SK-N-SH treated with all-trans-retinoic acid at 6 μM for 48 hours (cell line): ENCODE measurements at regions not wholly inside any gene's neighbourhood (a gene's known extent, or its start where the extent isn't known, plus 50 kb on each side); places are given as distances from the start of the nearest gene placed in this dataset.

Source experiments
- ATAC-seq: fragments of 200-7000 bp; cut with Tn5 transposase; 3 replicates; pipeline ENCODE4 v1.9.1; 2020; ENCODE audit warnings: mild to moderate bottlenecking, moderate library complexity
- ARNTL ChIP-seq: fragments of 450-650 bp; formaldehyde crosslinking; IDR thresholded peaks from 2 replicates; pipeline ENCODE4 v1.5.0; 2020; ENCODE audit warnings: low read depth, mild to moderate bottlenecking, moderate library complexity, borderline replicate concordance
- BACH2 ChIP-seq: fragments of 250-450 bp; sonication (Bioruptor Pico); IDR thresholded peaks from 2 replicates; pipeline ENCODE4 v1.9.0; 2021; ENCODE audit warnings: mild to moderate bottlenecking, borderline replicate concordance
- ESRRG ChIP-seq: fragments of 250-450 bp; sonication (Bioruptor Pico); IDR thresholded peaks from 2 replicates; pipeline ENCODE4 v1.6.1; 2021; ENCODE audit warnings: mild to moderate bottlenecking
- GLIS3 ChIP-seq: fragments of 250-450 bp; sonication (Bioruptor Pico); IDR thresholded peaks from 2 replicates; pipeline ENCODE4 v1.5.0; 2020; ENCODE audit warnings: mild to moderate bottlenecking, moderate library complexity
- ISL1 ChIP-seq: fragments of 250-450 bp; sonication (Bioruptor Pico); IDR thresholded peaks from 2 replicates; pipeline ENCODE4 v2.1.2; 2022; ENCODE audit warnings: mild to moderate bottlenecking, moderate library complexity
- OSR1 ChIP-seq: fragments of 250-450 bp; sonication (Bioruptor Pico); IDR thresholded peaks from 2 replicates; pipeline ENCODE4 v1.8.0; 2022; ENCODE audit warnings: moderate library complexity, mild to moderate bottlenecking, inconsistent platforms
- PPARA ChIP-seq: fragments of 250-450 bp; sonication (Bioruptor Pico); IDR thresholded peaks from 2 replicates; pipeline ENCODE4 v1.5.0; 2020; ENCODE audit warnings: mild to moderate bottlenecking, borderline replicate concordance
- RARB ChIP-seq: fragments of 250-450 bp; sonication (Bioruptor Pico); IDR thresholded peaks from 2 replicates; pipeline ENCODE4 v1.8.0; 2021; ENCODE audit warnings: mild to moderate bottlenecking, moderate library complexity
- TCF4 ChIP-seq: fragments of 250-450 bp; sonication (Bioruptor Pico); IDR thresholded peaks from 2 replicates; pipeline ENCODE4 v1.8.0; 2021; ENCODE audit warnings: mild to moderate bottlenecking, moderate library complexity, borderline replicate concordance
- TOX ChIP-seq: fragments of 250-450 bp; sonication (Bioruptor Pico); IDR thresholded peaks from 2 replicates; pipeline ENCODE4 v1.8.0; 2021; ENCODE audit warnings: mild to moderate bottlenecking, moderate library complexity, borderline replicate concordance
- ZFP3 ChIP-seq: fragments of 250-450 bp; sonication (Bioruptor Pico); IDR thresholded peaks from 2 replicates; pipeline ENCODE4 v1.5.0; 2020; ENCODE audit warnings: mild to moderate bottlenecking, moderate library complexity
- ZNF565 ChIP-seq: fragments of 450-650 bp; formaldehyde crosslinking; conservative IDR thresholded peaks from 2 replicates; pipeline ENCODE4 v1.5.0; 2020; ENCODE audit warnings: low read depth, mild to moderate bottlenecking, moderate library complexity
- ZNF70 ChIP-seq: fragments of 450-650 bp; formaldehyde crosslinking; IDR thresholded peaks from 2 replicates; pipeline ENCODE4 v1.5.0; 2020; ENCODE audit warnings: mild to moderate bottlenecking, moderate library complexity
- ZNF8 ChIP-seq: fragments of 450-650 bp; formaldehyde crosslinking; IDR thresholded peaks from 2 replicates; pipeline ENCODE4 v1.5.0; 2020; ENCODE audit warnings: mild to moderate bottlenecking, moderate library complexity
- TF ChIP-seq, protein P1 (sequence below): fragments of 250-450 bp; sonication (Bioruptor Pico); IDR thresholded peaks from 2 replicates; pipeline ENCODE4 v1.5.0; 2020; ENCODE audit warnings: mild to moderate bottlenecking, moderate library complexity
- TF ChIP-seq, protein P2 (sequence below): fragments of 250-450 bp; sonication (Bioruptor Pico); IDR thresholded peaks from 2 replicates; pipeline ENCODE4 v1.8.0; 2021; ENCODE audit warnings: low read depth, mild to moderate bottlenecking, moderate library complexity, borderline replicate concordance
- TF ChIP-seq, protein P3 (sequence below): fragments of 250-450 bp; sonication (Bioruptor Pico); IDR thresholded peaks from 2 replicates; pipeline ENCODE4 v1.8.0; 2020; ENCODE audit warnings: mild to moderate bottlenecking, moderate library complexity, borderline replicate concordance
- TF ChIP-seq, protein P4 (sequence below): fragments of 250-450 bp; sonication (Bioruptor Pico); IDR thresholded peaks from 2 replicates; pipeline ENCODE4 v1.5.1; 2021; ENCODE audit warnings: mild to moderate bottlenecking, moderate library complexity
- TF ChIP-seq, protein P5 (sequence below): fragments of 250-450 bp; sonication (Bioruptor Pico); IDR thresholded peaks from 2 replicates; pipeline ENCODE4 v1.5.1; 2020; ENCODE audit warnings: low read depth, mild to moderate bottlenecking, moderate library complexity

DNA sequence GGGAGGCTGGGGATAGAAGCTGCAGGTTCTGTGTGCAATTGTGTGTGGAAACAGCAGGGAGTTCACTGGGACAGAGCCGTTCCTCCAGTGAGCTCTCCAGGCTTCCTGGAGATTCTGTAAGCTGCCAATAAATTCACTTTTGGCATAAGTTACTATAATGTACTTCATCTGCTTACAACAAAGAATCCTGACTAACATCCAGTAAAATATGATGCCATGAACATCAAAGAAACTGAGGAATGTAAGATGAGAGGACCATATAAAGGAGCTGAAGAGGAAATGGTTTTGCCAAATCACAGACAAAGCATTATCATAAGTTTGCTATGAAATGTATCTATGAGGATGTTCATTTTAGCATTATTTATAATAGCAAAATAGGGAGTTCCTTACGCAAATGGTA is 175.3 kb downstream of the KCNE4 start (continued):
- TF ChIP-seq, protein P1, sequence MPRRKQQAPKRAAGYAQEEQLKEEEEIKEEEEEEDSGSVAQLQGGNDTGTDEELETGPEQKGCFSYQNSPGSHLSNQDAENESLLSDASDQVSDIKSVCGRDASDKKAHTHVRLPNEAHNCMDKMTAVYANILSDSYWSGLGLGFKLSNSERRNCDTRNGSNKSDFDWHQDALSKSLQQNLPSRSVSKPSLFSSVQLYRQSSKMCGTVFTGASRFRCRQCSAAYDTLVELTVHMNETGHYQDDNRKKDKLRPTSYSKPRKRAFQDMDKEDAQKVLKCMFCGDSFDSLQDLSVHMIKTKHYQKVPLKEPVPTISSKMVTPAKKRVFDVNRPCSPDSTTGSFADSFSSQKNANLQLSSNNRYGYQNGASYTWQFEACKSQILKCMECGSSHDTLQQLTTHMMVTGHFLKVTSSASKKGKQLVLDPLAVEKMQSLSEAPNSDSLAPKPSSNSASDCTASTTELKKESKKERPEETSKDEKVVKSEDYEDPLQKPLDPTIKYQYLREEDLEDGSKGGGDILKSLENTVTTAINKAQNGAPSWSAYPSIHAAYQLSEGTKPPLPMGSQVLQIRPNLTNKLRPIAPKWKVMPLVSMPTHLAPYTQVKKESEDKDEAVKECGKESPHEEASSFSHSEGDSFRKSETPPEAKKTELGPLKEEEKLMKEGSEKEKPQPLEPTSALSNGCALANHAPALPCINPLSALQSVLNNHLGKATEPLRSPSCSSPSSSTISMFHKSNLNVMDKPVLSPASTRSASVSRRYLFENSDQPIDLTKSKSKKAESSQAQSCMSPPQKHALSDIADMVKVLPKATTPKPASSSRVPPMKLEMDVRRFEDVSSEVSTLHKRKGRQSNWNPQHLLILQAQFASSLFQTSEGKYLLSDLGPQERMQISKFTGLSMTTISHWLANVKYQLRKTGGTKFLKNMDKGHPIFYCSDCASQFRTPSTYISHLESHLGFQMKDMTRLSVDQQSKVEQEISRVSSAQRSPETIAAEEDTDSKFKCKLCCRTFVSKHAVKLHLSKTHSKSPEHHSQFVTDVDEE (CRISPR knock-in tag) = no peak
- no peak for TF ChIP-seq ARNTL (CRISPR knock-in tag)
- TF ChIP-seq, all 23 proteins: peak for 0

DNA sequence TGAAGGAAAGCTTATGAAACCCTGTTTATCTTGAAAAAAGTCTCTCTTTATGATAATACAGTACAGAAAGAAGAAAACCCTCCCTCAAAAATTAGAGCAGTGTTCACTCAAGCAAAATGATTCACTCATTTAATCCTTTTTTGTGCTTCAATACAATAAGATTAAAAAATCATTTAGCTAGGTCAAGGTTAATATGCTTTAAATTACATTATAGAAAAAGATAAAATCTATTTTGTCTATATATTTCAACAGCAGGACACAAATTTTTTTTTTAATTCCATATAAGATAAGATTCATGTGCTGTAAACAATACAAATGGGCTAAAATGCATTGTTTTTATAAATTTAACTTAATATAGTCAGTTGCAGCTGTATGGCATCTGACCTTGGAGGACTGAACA is 176.9 kb downstream of the KCNE4 start:
- no peak for ATAC-seq
- no peak for TF ChIP-seq BACH2
- peak; percentile 87 for TF ChIP-seq TCF4 (CRISPR knock-in tag)
- no peak for TF ChIP-seq TOX
- no peak for TF ChIP-seq ZNF565
- TF ChIP-seq, protein P2, sequence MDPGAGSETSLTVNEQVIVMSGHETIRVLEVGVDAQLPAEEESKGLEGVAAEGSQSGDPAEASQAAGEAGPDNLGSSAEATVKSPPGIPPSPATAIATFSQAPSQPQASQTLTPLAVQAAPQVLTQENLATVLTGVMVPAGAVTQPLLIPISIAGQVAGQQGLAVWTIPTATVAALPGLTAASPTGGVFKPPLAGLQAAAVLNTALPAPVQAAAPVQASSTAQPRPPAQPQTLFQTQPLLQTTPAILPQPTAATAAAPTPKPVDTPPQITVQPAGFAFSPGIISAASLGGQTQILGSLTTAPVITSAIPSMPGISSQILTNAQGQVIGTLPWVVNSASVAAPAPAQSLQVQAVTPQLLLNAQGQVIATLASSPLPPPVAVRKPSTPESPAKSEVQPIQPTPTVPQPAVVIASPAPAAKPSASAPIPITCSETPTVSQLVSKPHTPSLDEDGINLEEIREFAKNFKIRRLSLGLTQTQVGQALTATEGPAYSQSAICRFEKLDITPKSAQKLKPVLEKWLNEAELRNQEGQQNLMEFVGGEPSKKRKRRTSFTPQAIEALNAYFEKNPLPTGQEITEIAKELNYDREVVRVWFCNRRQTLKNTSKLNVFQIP (CRISPR knock-in tag) = no peak
- TF ChIP-seq ISL1 (CRISPR knock-in tag) = peak; percentile 69
- no peak for TF ChIP-seq ESRRG (CRISPR knock-in tag)
- no peak for TF ChIP-seq RARB (CRISPR knock-in tag)

DNA sequence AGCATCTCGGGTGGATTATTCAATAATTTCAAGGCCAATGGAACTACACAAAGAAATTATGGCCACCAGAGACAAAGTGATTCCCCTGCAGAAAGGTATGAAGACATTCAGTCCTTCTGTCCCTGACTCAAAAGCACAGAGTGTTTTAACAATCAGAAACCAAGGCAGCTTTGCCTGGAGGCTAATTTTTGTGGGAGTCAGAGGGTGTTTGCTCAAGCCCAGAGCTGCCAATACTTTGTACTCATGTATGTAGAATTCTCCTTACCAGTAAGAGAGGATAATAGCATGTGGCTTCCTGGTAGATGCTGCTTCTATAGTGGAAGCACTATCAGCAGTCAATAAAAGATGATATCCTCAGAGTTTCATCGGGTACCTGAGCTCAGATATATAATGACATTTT is 178.4 kb downstream of the KCNE4 start:
- ATAC-seq = no peak
- TF ChIP-seq RARB (CRISPR knock-in tag) = no peak
- TF ChIP-seq ZNF70 (CRISPR knock-in tag) = no peak
- no peak for TF ChIP-seq ARNTL (CRISPR knock-in tag)
- no peak for TF ChIP-seq ESRRG (CRISPR knock-in tag)
- no peak for TF ChIP-seq ZNF565
- TF ChIP-seq, all 23 proteins: peak for 0

DNA sequence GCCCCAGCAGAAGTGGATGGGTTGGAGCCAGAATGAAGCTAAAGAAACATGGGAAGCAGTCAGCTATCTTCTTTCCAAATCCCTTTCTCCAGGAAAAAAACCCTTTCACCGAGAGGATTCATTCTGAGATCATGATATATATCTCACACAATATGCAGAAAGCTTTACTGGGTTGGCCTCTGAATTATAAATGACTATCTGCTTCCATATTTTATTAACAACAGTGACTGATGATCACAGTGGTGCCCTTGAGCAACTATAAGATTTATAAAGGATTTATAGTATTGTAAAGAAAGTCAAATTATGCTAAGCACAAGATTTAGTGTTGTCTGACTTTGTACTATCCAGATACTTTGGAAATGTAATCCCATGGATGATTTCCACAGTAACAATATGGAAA is 180.3 kb downstream of the KCNE4 start:
- no peak for ATAC-seq
- TF ChIP-seq OSR1 = no peak
- TF ChIP-seq, protein P3, sequence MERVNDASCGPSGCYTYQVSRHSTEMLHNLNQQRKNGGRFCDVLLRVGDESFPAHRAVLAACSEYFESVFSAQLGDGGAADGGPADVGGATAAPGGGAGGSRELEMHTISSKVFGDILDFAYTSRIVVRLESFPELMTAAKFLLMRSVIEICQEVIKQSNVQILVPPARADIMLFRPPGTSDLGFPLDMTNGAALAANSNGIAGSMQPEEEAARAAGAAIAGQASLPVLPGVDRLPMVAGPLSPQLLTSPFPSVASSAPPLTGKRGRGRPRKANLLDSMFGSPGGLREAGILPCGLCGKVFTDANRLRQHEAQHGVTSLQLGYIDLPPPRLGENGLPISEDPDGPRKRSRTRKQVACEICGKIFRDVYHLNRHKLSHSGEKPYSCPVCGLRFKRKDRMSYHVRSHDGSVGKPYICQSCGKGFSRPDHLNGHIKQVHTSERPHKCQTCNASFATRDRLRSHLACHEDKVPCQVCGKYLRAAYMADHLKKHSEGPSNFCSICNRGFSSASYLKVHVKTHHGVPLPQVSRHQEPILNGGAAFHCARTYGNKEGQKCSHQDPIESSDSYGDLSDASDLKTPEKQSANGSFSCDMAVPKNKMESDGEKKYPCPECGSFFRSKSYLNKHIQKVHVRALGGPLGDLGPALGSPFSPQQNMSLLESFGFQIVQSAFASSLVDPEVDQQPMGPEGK (CRISPR knock-in tag) = no peak
- no peak for TF ChIP-seq TCF4 (CRISPR knock-in tag)
- no peak for TF ChIP-seq ZNF8 (CRISPR knock-in tag)
- TF ChIP-seq ZNF565 = no peak
- TF ChIP-seq ISL1 (CRISPR knock-in tag) = no peak
- TF ChIP-seq, protein P4, sequence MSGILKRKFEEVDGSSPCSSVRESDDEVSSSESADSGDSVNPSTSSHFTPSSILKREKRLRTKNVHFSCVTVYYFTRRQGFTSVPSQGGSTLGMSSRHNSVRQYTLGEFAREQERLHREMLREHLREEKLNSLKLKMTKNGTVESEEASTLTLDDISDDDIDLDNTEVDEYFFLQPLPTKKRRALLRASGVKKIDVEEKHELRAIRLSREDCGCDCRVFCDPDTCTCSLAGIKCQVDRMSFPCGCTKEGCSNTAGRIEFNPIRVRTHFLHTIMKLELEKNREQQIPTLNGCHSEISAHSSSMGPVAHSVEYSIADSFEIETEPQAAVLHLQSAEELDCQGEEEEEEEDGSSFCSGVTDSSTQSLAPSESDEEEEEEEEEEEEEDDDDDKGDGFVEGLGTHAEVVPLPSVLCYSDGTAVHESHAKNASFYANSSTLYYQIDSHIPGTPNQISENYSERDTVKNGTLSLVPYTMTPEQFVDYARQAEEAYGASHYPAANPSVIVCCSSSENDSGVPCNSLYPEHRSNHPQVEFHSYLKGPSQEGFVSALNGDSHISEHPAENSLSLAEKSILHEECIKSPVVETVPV = no peak
- no peak for TF ChIP-seq GLIS3 (CRISPR knock-in tag)
- TF ChIP-seq PPARA = no peak
- TF ChIP-seq, protein P2 (CRISPR knock-in tag) = no peak
- TF ChIP-seq, protein P1 (CRISPR knock-in tag) = no peak
- no peak for TF ChIP-seq TOX
- no peak for TF ChIP-seq ZFP3
- no peak for TF ChIP-seq ZNF70 (CRISPR knock-in tag)
- TF ChIP-seq, protein P5, sequence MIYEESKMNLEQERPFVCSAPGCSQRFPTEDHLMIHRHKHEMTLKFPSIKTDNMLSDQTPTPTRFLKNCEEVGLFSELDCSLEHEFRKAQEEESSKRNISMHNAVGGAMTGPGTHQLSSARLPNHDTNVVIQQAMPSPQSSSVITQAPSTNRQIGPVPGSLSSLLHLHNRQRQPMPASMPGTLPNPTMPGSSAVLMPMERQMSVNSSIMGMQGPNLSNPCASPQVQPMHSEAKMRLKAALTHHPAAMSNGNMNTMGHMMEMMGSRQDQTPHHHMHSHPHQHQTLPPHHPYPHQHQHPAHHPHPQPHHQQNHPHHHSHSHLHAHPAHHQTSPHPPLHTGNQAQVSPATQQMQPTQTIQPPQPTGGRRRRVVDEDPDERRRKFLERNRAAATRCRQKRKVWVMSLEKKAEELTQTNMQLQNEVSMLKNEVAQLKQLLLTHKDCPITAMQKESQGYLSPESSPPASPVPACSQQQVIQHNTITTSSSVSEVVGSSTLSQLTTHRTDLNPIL = no peak
- TF ChIP-seq, all 23 proteins: peak for 0
